Smooth muscle cell (in vitro differentiated cells): ENCODE measurements at regions not wholly inside any gene's neighbourhood (a gene's known extent, or its start where the extent isn't known, plus 50 kb on each side); places are given as distances from the start of the nearest gene placed in this dataset.
"Not testable (repeated sequence)": the region's sequence is repeated elsewhere in the genome, so short reads cannot be mapped to it uniquely, and the experiment has no call there.

Experiments used
- DNase-seq: peaks from one replicate; lab custom pipeline; 2025; ENCODE audit not compliant: unreplicated experiment; lab: John Stamatoyannopoulos, UW
- H2AFZ ChIP-seq: fragments of 200-600 bp; sonication (generic); 2 replicates; pipeline ENCODE4 v1.6.0; 2016; ENCODE audit warnings: antibody characterized with exemption, low read depth, mild to moderate bottlenecking
- H3F3A ChIP-seq: fragments of 200-600 bp; sonication (generic); 2 replicates; pipeline ENCODE4 v1.6.0; 2017; ENCODE audit warnings: antibody characterized with exemption, low read depth
- H3K27ac ChIP-seq: fragments of 200-600 bp; sonication (generic); 2 replicates; pipeline ENCODE4 v1.5.1; 2016; ENCODE audit warnings: low read depth, mild to moderate bottlenecking
- H3K27me3 ChIP-seq: fragments of 200-600 bp; sonication (generic); 2 replicates; pipeline ENCODE4 v1.6.1; 2016; ENCODE audit warnings: low read depth, mild to moderate bottlenecking
- H3K36me3 ChIP-seq: fragments of 200-600 bp; sonication (generic); 2 replicates; pipeline ENCODE4 v1.5.1; 2016; ENCODE audit warnings: low read depth
- H3K4me1 ChIP-seq: fragments of 200-600 bp; sonication (generic); 2 replicates; pipeline ENCODE4 v1.5.1; 2016; ENCODE audit warnings: low read depth
- H3K4me2 ChIP-seq: fragments of 200-600 bp; sonication (generic); 2 replicates; pipeline ENCODE4 v1.6.0; 2016; ENCODE audit warnings: mild to moderate bottlenecking
- H3K4me3 ChIP-seq: fragments of 200-600 bp; sonication (generic); 2 replicates; pipeline ENCODE4 v1.5.1; 2016; ENCODE audit warnings: mild to moderate bottlenecking
- H3K79me2 ChIP-seq: fragments of 200-600 bp; sonication (generic); 2 replicates; pipeline ENCODE4 v1.6.0; 2016; ENCODE audit warnings: low read depth, mild to moderate bottlenecking
- H3K9ac ChIP-seq: fragments of 200-600 bp; sonication (generic); 2 replicates; pipeline ENCODE4 v1.6.0; 2016; ENCODE audit warnings: low read depth
- H3K9me3 ChIP-seq: fragments of 200-600 bp; sonication (generic); replicated peaks from 2 replicates; pipeline ENCODE4 v1.5.1; 2016; ENCODE audit warnings: low read depth
- H4K20me1 ChIP-seq: fragments of 200-600 bp; sonication (generic); 2 replicates; pipeline ENCODE4 v1.6.0; 2016; ENCODE audit warnings: low read depth
- CTCF ChIP-seq: fragments of 200-600 bp; sonication (generic); IDR thresholded peaks from 2 replicates; pipeline ENCODE4 v1.5.1; 2017; ENCODE audit warnings: borderline replicate concordance, mild to moderate bottlenecking, antibody characterized with exemption; ENCODE audit not compliant: insufficient read depth, poor library complexity, severe bottlenecking
- WGBS: methylation state at CpG from one replicate; pipeline ENCODE4 v1.1.7; 2016; ENCODE audit warnings: low lambda C conversion rate; 5-methylcytosine and 5-hydroxymethylcytosine counted together

- Histone ChIP-seq H3F3A (no peaks in the 10 kb centered on the region), H3K27ac (no peak overlapping the region), H2AFZ (no peak overlapping the region), H3K4me2 (no peak overlapping the region), H3K4me1 (no peaks in the 10 kb centered on the region), H3K9me3 (no peaks in the 10 kb centered on the region), H4K20me1 (no peaks in the 10 kb centered on the region), H3K27me3 (no peaks in the 10 kb centered on the region), H3K4me3 (no peak overlapping the region), H3K79me2 (no peaks in the 10 kb centered on the region), H3K9ac (no peak overlapping the region), H3K36me3 (no peaks in the 10 kb centered on the region)
- 44% methylated on average over 1 of the region's 1 CpG for WGBS
- TF ChIP-seq CTCF: no peak
- no peak for DNase-seq
Observed at GRCh38 chr4:132114885-132115284, 1034.2 kb upstream of the PCDH10 start.

- 44% methylated on average over 1 of the region's 1 CpG for WGBS
- H3K27me3 ChIP-seq, H2AFZ ChIP-seq, H3K9me3 ChIP-seq, H3K4me3 ChIP-seq, H3K36me3 ChIP-seq, DNase-seq, H3K4me1 ChIP-seq, H3K27ac ChIP-seq, H3K79me2 ChIP-seq, H3K9ac ChIP-seq, H4K20me1 ChIP-seq, H3F3A ChIP-seq, H3K4me2 ChIP-seq: not testable (repeated sequence)
Observed at GRCh38 chr4:132122741-132123140, 1026.4 kb upstream of the PCDH10 start.

- Histone ChIP-seq H3K9me3 (no peaks in the 10 kb centered on the region), H4K20me1 (no peaks in the 10 kb centered on the region), H3K36me3 (no peaks in the 10 kb centered on the region), H3K4me3 (no peak overlapping the region), H3K4me1 (no peaks in the 10 kb centered on the region), H3K79me2 (no peaks in the 10 kb centered on the region), H3K4me2 (no peak overlapping the region), H3K27me3 (no peaks in the 10 kb centered on the region), H3K27ac (no peak overlapping the region), H3K9ac (no peak overlapping the region), H2AFZ (no peak overlapping the region), H3F3A (no peaks in the 10 kb centered on the region)
- WGBS: 95% methylated on average over 15 of the region's 15 CpGs
- TF ChIP-seq CTCF: no peak
- DNase-seq: no peak
Observed at GRCh38 chr4:132123870-132124623, 1025.0 kb upstream of the PCDH10 start.

- H3K4me2 ChIP-seq: no peak overlapping the region
- no peak for TF ChIP-seq CTCF
- no peak overlapping the region for H3K4me3 ChIP-seq
- H3K9me3 ChIP-seq: no peaks in the 10 kb centered on the region
- DNase-seq: no peak
- H4K20me1 ChIP-seq: no peaks in the 10 kb centered on the region
- no peak overlapping the region for H3K27ac ChIP-seq
- no peaks in the 10 kb centered on the region for H3K79me2 ChIP-seq
- WGBS: 100% methylated on average over 1 of the region's 1 CpG
- no peak overlapping the region for H2AFZ ChIP-seq
- no peak overlapping the region for H3K9ac ChIP-seq
- H3K36me3 ChIP-seq: no peaks in the 10 kb centered on the region
- H3F3A ChIP-seq: no peaks in the 10 kb centered on the region
- H3K27me3 ChIP-seq: no peaks in the 10 kb centered on the region
- H3K4me1 ChIP-seq: no peaks in the 10 kb centered on the region
Observed at GRCh38 chr4:132124624-132124974, 1024.5 kb upstream of the PCDH10 start.
